Suprapubic skin (tissue), 3 donors: ENCODE measurements at regions not wholly inside any gene's neighbourhood (a gene's known extent, or its start where the extent isn't known, plus 50 kb on each side); places are given as distances from the start of the nearest gene placed in this dataset.

Experiments used
- EP300 ChIP-seq: sonication (generic); formaldehyde crosslinking; IDR thresholded peaks from one replicate; pipeline ENCODE4 v1.6.1; 2017; ENCODE audit warnings: antibody characterized with exemption
- TF ChIP-seq, protein P1 (sequence below), 2 donors: fragments of 200-600 bp in 1 of 2; fragments of 450-650 bp in 1 of 2; sonication (generic) in 1 of 2; IDR thresholded peaks; one replicate each; pipeline ENCODE4 v1.5.1; 2016 to 2019; ENCODE audit warnings: antibody characterized with exemption in 2 of 2, mild to moderate bottlenecking in 1 of 2, moderate library complexity in 1 of 2

DNA sequence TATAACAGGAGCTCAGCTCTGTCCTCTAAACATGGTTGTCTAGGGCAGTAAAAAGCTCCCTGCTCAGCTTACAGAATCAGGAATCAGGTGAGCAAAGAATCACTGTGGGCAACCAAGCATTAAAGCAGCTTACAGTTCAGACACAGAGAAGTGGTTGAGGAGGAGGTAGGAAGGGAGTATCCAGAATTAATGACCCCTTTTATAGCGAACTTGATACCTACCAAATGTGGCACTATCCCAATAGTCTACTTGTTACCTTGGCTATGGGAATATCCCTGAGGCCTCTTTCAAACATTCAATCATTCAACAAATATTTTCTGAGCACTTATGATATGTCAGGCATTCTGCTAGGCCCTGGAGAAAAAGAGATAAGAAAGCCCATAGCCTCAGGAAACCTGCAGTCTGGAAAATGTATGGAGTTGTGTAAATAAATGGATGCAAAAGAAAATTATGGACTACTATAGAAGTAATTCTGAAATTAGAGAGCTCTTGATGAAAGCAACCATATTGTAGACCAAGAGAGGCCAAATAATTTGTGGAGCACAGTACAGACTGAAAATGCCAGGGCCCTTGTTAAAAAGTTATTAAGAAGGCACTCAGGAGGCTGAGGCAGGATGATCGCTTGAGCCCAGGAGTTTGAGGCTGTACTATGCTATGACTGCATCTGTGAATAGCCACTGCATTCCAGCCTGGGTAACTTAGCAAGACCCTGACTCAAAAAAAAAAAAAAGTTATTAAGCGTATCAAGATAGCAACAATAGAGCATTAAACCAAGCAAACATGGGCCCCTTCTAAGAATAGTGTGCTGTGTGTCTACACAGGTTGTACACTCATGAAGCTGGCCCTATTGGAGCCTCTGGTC lies 134.0 kb upstream of the CPSF6 start:
- TF ChIP-seq, protein P1, sequence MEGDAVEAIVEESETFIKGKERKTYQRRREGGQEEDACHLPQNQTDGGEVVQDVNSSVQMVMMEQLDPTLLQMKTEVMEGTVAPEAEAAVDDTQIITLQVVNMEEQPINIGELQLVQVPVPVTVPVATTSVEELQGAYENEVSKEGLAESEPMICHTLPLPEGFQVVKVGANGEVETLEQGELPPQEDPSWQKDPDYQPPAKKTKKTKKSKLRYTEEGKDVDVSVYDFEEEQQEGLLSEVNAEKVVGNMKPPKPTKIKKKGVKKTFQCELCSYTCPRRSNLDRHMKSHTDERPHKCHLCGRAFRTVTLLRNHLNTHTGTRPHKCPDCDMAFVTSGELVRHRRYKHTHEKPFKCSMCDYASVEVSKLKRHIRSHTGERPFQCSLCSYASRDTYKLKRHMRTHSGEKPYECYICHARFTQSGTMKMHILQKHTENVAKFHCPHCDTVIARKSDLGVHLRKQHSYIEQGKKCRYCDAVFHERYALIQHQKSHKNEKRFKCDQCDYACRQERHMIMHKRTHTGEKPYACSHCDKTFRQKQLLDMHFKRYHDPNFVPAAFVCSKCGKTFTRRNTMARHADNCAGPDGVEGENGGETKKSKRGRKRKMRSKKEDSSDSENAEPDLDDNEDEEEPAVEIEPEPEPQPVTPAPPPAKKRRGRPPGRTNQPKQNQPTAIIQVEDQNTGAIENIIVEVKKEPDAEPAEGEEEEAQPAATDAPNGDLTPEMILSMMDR (IDR thresholded peaks at IDR 0.05), result no peak
- TF ChIP-seq EP300, result no peak
